Left ventricle myocardium inferior (tissue), 1 donor: ENCODE measurements at regions not wholly inside any gene's neighbourhood (a gene's known extent, or its start where the extent isn't known, plus 50 kb on each side); places are given as distances from the start of the nearest gene placed in this dataset.
"Not testable (repeated sequence)": the region's sequence is repeated elsewhere in the genome, so short reads cannot be mapped to it uniquely, and the experiment has no call there.

Experiments
- DNase-seq: peaks from one replicate; pipeline ENCODE4 v3.0.0-alpha.2; 2020
- H3K27ac ChIP-seq: fragments of 200-600 bp; replicated peaks from 2 replicates; pipeline ENCODE4 v1.8.0; 2021
- H3K27me3 ChIP-seq: fragments of 200-600 bp; 2 replicates; pipeline ENCODE4 v1.8.0; 2021; ENCODE audit warnings: low read depth
- H3K36me3 ChIP-seq: fragments of 200-600 bp; 2 replicates; pipeline ENCODE4 v1.8.0; 2021
- H3K4me1 ChIP-seq: fragments of 200-600 bp; 2 replicates; pipeline ENCODE4 v1.8.0; 2021
- H3K4me3 ChIP-seq: fragments of 200-600 bp; 2 replicates; pipeline ENCODE4 v1.8.0; 2021; ENCODE audit warnings: mild to moderate bottlenecking, moderate library complexity
- H3K9me3 ChIP-seq: fragments of 200-600 bp; replicated peaks from 2 replicates; pipeline ENCODE4 v1.8.0; 2021
- intact Hi-C: fragments of 100-400 bp; cut with micrococcal nuclease; formaldehyde crosslinking; loops from one replicate; pipeline ENCODE4 v1.11.0; 2022
- donor health status: DM: no; HTN: yes; CAD: no; lungs with severe emphysema.

- H3K36me3 ChIP-seq, H3K9me3 ChIP-seq, H3K4me3 ChIP-seq, H3K4me1 ChIP-seq, H3K27ac ChIP-seq, H3K27me3 ChIP-seq, intact Hi-C loops, DNase-seq: not testable (repeated sequence)
Measured at GRCh38 chr1:223895950-223896349, 50.2 kb upstream of the TP53BP2 start.
